ENCODE measurements at regions not wholly inside any gene's neighbourhood (a gene's known extent, or its start where the extent isn't known, plus 50 kb on each side); places are given as distances from the start of the nearest gene placed in this dataset.

DNA sequence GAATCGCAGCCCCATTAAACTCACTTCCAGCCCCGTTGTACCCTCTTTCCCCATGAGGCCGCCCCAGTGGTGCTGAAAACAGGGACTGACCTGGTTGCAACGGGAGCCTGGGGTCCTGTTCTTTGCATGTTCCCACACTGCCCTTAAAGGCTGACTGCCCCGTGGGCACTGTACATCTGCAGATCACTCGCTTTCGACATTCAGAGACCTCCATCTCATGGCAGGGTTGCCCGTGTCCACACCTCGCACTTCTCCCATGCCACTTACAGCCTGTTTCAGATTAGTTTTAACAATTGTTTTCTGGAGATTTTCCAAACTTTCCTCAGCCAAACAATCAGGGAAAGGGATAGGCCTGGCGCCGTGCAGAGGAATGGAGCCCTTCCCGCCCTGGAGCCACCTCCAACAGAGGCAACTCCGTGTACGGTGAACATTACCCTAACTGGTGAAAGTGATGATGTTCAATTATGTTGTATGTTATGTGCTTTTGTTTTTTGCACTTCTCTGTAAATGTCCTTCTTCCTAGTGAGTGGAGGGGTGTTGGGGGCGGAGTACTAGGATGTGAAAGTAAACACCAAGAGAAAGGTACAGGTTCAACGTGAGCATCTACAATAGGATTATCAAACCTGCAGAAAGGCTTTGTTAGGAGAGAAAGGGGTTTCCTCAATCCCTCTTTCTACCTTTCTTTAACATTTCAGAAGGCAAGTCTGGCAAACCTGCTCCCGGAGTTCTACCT, 262.8 kb downstream of the FOXO1 start:
- no peak for DNase-seq

DNA sequence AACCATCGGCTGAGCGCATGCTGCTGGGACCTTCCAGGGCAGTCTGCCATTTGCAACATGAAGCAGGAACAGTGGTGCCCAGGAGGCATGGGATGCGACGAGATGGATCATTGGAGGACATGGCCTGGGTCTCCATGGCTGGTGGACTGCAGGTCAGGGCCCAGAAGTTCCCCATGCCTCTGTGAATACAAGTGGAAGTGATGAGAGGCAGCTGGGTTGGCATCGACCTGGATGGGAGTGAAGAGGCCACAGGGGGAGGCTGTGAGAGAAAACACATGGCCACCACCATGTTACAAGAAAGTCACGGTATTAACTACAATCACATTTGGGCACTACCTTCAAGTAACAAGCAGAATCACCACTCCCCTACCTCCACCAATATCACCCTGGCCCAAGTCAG, 262.0 kb downstream of the FOXO1 start:
- DNase-seq: no peak

DNA sequence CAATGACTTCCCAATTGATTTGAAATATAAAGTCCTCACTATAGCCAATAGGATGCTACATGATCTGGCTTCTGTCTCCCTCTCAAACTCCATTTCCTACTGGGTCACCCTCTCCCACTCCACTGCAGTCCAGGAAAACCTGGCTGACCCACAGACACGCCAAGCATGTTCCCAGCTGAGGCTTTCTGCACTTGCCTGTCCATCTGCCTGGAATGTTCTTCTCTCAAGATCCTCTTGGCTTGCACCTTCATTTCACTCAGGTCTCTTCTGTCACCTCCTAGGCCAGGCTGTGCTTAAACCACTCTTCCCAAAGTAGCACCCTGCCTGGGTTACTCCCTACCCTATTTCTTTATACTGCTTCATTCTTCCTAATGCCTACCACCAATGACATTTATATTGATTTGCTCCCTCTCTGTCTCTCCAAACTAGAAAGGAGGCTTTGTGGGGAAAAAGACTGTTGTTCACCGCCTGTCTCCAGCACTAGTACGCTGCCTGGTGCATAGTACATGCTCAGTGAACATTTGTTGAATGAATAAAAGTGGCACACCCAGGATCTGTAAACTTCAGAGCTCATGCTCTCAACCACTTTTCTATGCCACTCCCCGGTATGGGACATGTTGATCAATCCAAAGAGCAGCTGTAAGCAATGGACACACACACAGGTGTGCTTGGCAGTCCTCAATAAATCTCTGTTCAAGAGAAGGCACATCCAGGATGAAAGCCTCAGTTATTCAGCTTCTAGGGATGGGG, 261.3 kb downstream of the FOXO1 start:
- DNase-seq: no peak

DNA sequence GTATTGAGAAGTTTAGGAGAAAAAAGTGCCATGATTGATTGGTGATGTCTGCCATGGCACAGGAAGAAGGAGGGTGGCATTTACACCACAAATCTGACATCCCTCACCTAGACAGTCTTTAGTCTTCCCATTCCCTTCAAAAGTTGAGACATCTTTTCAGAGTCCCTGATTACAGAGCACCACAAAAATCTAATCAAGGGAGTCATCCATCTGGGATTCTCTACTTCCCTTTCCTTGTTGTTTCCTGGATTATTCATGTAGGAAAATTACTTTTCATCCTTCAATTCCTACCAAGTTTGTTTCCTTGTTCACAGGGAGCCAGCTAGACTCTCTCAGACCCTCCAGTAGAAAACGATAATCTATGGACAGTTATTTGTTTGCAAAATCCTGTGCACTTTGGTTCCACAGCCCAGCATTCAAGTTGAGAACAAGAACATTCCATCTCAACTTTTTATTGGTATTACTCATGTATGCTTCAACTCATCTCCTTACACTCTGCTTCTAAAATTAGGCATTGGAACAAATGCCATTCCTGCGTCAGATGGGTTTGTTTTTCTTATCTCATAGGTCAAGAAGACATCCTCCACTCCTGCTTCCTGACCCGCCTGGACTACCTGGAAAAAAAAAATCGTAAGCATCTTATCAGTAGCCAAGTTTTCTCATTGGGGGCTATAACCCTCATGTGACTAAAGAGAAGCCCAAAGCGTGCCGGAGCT, 259.9 kb downstream of the FOXO1 start:
- no peak for DNase-seq

DNA sequence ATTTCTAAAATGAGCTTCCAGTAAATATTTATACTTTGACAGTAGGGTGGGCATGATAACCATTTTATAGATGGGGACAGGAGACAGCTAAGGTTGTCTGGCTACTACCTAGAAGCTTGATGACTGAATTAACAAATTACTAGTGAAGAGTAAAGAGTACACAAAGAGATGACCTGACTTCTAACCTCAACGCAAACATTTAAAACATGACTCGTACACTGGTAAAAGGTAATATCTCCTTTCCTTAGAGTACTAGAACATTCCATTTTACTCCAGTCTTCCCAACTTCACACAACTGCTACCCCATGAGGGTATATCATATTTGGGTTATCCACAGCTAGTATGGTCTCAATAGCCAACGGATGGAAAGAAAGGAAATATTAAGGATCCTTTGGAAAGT, 258.9 kb downstream of the FOXO1 start:
- DNase-seq: no peak

DNA sequence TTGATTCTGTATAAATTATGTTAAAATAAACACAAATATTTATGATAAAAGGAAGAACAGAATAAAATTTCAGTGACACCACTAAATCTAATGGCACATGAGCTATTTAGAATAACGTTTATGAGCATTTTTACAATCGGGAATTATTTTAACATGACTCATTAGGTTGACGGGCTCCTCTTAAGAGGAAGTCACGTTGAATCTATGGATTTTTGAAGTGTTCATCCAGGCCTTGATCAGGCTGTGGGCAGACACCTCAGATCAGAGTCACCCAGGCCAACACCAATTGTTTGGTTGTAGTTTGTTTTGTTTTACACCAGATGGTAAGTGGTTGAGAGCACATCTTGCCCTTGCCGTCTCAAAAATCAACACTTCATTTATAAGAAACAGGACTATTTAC, 257.8 kb downstream of the FOXO1 start:
- DNase-seq: no peak

DNA sequence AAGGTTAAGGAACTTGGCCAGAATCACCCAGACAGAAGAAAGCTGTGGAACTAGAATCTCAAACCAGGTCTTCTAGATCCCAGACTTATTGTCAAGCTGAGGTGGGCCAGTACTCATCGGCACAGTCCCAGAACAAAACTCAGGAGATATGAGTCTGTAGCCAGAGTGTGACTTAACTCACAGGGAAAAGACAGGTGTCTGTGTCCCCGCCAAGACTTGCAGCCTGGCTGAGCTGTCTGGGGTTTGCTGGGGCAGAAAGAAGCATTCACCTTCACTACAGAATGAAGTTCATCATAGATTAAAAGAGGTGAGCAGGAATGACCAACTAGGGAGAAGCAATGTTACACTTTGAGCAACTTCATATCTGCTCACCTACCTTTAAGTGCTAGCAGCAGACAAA, 257.2 kb downstream of the FOXO1 start:
- DNase-seq: no peak

DNA sequence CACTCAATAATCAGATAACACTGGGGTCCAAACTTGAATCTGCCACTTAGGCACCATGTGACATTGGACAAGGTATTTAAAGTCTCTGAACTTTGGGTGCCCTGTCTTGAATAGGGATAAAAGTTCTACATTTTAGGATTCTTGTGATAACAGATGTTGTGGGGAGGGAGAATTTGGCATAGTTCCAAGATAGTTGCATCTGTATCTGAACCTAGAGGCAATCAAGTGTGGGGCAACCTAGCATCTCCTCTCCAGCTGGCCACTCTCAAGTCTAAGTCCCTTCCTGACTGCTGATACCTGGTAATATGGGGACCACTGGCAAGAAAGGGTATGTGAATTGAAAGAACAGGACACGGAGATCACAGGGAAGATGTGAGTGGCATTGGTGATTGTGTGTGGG, 256.1 kb downstream of the FOXO1 start:
- DNase-seq: no peak

DNA sequence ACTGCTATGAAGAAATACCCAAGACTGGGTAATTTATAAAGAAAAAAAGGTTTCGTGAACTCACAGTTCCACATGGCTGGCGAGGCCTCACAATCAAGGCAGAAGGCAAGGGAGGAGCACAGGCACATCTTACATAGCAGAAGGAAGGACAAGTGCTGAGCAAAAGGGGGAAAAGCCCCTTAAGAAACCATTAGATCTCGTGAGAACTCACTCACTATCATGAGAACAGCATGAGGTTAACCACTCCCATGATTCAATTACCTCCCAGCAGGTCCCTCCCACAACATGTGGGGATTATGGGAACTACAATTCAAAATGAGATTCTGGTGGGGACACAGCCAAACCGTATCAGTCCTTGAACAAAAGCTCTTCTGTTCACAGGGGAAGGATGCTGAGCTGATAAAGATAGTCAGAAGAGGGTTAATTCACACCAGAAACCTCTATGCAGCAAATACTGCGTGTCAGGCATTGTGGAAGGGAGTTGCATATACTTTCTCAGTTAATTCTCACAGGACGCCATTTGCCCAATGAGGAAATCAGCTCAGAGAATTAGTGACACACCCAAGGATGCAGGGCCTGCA, 246.2 kb downstream of the FOXO1 start:
- DNase-seq: no peak

DNA sequence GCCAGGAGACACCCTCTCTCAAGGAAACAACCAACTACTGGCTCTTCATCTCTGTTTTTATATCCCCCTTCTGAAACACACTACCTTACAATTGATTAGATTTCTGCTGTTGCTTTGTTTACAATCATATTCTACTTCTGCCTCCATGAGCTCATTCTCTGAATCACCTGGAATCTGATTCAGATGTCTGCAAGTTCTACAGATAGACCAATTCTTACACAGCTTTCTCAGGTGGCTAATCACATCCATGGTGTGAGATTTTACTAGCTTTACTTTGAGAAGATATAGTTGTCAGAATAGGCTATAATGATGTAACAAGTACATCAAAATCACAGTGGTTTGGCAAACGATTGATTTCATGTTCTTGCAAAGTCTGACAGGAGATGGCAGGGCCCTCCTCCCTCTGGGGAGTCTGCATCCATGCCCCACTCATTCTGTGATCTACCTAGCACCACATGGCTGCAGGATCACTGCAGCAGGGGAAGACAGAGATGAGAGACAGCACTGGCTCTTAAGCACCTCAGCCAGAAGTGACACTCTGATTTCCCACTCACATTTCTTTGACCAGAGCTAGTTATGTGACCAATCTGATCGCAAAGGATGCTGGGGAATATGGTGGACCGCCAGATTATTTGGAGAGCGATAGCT, 243.7 kb downstream of the FOXO1 start:
- DNase-seq: no peak

DNA sequence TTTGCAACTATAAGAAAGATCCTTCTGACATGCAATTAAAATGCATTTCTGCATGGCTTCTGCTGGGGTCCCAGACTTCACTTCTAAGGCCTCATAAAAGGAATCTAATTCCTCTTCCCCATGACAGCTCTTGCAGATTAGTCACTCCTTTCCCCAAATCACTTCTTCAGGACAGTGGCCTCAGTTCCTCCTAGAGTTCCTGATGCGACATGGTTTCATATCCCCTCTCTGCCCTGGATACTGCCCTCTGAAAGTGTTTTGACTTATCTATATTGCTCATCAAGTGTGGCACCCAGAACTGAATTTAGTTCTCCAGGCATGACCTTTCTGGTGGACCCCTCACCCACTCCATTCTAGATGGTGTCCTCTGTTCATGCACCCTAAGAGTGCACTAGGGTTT, 238.1 kb downstream of the FOXO1 start:
- no peak for DNase-seq

DNA sequence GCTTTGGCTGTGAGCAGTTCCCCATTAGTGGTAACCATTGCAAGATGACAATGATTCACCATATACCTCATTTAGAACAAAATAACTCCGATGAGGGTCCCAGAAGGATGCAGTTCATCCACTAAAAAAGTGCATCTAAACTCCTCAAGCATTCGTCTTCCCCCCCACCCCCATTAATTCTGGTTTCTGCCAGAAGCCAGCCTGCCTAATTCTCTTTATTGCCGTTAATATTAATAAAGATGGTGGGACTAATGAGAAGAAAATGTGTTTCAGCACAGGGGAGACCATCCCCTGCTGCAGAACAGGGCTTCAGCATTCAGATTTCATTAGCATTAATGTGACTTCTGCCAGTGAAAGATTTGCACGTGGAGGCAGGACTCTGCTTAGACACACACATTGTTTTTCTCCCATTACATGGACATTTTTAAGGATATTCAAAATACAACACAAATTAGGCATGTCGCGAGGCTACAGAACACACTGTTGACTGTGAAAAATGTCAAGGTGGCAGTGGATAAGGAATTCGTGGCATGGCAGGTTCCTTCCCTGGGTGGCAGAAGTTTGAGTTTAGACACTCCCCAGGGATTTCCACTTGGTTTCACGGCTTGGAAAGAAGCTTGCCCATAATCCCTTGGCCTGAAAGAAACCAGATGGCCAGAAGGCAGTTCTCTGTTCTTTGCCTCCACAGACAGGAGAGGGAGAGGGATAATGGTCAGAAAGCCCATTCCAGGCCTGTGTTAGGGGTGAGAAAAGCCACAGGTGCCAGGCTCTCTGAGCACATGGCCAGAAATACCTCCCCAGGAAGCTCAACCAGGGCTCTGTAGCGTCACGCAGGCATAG, 236.5 kb downstream of the FOXO1 start:
- DNase-seq: no peak

DNA sequence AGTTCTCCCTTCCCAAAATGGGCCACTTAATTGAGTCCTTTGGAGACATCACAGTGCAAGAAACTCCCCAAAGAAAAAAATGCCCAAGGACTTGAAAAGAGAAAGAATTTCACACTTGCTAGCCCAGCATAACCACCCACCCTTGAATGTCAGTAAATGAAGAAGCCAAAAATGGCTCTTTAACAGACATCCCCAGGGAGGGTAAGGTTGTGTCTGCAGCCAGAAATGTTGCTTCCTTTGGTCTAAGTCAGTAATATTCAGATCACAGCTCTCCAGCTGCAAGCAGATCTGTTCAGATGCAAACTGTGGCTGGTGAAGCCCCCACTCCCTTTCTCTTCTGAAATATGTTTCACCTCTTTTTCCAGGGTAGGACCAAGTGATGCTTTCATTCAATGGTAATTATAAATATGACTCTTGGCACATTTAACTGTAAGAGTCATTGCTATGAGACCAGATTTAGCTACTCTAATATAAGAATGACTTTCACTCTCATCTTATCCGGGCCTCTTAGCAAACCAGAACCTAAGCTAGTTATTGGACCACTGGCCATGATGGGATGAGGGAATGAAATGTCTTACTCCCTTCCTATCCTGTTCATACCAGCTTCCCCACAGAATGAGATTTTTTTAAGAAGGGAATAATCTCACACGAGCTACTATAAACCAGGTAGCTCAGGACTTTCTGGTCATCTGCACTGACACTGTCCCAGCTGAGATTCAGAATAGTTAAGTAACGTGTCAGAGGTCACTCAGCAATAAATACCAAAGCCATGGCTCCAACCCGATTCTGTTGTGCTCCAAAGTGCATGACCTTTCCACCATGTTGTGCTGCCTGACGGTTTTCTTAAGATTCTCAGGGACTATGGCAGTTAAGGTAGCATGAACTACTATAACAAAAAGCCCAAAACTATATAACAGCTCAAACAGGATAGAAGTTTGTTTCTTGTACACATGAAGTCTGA, 234.1 kb downstream of the FOXO1 start:
- no peak for DNase-seq

DNA sequence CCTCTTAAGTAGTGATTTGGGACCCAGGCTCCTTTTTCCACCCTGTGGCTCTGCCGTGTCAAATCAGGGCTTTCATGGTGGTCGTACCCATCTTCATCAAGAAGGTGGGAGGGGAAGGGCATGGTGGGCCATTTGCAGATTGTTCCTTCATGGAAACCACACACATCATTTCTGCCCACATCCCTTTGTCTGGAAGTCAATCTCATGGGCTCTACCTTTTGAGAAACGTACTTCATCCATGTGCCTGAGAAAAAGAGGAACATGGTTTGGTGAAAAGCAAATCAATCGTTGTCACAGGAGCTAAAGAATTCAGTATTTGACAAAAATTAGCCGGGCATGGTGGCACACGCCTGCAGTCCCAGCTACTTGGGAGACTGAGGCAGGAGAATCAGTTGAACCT, 233.4 kb downstream of the FOXO1 start:
- DNase-seq: no peak

DNA sequence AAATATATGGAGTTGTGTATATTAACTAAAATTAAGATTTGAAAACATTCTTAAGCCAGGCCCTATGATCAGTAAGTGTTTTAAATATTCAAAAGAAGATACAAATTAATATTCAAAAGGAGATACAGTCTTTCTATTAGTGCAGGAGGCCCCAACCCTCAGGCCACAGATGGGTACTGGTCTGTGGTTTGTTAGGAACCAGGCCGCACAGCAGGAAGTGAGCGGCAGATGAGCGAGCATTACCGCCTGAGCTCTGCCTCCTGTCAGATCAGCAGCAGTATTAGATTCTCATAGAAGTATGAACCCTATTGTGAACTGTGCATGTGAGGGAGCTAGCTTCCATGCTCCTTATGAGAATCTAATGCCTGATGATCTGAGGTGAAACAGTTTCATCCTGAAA, 232.9 kb downstream of the FOXO1 start:
- DNase-seq: no peak

DNA sequence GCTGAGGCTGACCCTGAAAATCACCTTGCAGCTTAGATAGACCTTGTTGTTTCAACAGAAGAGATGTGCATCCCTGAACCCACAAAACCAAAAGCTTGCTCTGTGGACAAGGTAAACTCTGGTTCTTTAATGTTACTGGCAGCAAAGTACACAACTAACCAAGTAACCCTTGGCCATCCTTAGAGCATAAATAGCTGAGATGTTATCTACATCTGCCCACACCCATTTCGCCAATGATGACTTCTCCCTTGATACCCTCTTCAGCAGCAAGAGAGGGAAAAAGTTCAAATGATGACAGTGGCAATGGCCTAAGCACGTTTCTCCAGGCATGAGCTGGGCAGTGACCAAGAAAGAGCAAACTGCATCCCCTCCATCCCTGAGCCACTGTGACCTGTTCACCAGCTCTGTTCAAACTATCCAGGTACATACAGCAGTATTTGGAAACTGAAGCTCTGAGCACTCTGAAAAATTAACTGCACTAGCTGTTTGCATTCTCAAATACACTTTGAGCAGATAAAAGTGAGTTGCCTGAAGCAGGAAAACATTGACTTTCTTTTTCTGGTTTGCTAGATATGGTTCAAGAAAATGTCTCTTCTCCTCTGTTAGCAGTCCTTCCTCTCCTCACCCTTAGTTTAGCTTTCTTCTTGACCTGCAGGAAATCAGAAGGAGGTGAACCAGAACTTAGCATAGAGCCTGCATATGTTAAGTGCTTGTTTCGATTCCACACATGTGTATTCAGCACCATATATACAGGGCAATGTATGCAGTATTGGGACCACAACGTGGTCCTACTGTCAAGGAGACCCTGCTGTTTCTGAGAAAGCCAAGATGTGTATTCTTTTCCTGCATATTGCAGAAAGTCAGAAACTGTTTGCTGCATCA, 231.7 kb downstream of the FOXO1 start:
- DNase-seq: no peak

DNA sequence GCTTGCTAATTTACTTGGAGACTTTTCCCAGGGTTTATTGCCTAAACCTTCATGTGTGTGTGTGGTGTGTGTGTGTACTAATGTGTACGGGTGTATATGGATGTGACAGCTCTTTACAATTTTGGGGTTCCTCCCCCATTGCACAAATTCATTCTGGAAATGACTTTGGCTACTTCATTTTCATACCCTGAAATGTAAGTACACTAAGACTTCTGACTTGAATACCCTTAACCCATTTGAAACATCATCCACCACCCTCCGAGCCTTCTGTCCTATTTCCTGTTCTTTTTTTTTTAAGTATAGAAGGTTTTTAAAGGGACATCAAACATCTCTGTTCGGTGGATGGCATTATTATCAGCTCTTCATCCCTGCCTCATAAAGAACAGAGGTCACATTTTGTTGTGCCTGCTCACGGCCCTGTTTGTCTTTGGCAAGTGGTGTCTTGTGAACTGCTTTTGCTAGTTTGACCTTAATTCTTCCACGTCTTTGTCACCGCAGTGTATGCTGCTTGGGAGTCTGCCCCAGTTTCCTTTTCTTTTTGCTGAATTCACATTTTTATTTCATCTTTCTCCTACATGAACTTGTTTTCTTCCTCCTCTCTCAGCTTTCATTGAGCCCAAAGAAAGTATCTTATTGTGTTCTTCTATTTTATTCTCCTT, 228.3 kb downstream of the FOXO1 start:
- DNase-seq: no peak

DNA sequence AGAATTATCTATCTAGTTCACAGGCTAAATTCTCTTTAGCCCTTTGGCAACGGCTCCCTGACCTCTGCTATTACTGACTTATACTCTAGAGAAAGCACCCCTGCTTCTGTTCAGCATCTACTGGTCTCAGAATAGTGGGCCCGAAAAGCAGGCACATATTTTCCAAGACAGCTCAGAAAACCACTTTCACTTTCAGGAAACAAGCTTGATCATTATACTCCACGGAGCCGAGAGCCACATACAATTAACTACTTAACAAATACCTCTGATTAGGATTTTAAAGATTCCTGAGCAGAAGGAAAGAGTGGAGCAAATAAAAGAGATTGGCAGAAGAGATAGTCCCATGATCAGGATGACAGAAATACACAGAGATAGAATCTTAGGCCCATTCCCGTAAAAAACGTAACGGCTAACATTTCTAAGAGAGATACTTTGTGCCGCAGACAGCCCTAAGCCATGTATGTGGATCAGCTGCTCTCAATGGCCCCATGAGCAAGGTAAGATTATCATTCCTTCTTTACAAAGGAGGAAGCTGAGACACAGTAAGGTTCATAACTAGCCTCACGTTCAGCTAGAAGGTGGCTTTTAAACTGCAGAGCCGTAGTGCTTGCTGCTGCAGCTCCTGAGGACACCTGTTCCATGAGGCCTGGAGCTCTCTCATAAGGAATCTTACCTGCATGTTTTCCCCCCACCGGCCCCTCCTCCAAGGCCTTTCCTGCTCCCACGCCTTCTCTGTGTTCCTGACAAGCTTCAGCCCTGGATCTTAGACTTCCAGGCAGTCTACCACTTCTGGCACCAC, 227.2 kb downstream of the FOXO1 start:
- no peak for DNase-seq

All from activated gamma-delta T cell (primary cell).